ENCODE measurements at regions not wholly inside any gene's neighbourhood (a gene's known extent, or its start where the extent isn't known, plus 50 kb on each side); places are given as distances from the start of the nearest gene placed in this dataset.

DNA sequence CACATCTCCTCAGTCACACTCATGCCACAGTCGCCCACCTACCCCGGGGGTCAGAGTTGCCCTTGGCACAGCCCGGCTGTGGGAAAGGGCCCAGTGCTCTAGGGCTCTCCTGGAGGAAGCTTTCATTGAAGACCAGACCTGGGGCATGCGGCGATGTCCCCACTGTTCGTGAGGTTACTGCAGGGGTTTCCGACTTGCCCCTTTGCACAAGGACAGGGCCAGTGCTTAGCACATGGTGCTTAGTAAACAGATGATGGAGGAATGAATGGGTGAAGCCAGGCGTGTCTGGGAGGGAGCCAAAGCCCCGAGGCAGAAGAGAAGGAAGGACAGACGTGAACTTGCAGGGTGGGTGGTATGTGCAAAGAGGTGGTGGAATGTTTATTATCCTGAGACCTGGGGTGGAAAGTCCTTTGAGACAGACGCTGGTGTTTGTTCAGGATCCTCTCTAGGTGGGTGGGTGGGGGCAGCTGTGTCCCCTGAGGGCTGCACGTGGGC, 205.9 kb upstream of the ARL4C start:
- TF ChIP-seq, protein P1, sequence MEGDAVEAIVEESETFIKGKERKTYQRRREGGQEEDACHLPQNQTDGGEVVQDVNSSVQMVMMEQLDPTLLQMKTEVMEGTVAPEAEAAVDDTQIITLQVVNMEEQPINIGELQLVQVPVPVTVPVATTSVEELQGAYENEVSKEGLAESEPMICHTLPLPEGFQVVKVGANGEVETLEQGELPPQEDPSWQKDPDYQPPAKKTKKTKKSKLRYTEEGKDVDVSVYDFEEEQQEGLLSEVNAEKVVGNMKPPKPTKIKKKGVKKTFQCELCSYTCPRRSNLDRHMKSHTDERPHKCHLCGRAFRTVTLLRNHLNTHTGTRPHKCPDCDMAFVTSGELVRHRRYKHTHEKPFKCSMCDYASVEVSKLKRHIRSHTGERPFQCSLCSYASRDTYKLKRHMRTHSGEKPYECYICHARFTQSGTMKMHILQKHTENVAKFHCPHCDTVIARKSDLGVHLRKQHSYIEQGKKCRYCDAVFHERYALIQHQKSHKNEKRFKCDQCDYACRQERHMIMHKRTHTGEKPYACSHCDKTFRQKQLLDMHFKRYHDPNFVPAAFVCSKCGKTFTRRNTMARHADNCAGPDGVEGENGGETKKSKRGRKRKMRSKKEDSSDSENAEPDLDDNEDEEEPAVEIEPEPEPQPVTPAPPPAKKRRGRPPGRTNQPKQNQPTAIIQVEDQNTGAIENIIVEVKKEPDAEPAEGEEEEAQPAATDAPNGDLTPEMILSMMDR (IDR thresholded peaks at IDR 0.05; ENCODE audit: poor library complexity, severe bottlenecking) = no peak
- TF ChIP-seq EP300 (conservative IDR thresholded peaks at IDR 0.05; ENCODE audit: poor library complexity, severe bottlenecking) (no peak), SMC3 (conservative IDR thresholded peaks at IDR 0.05; ENCODE audit: poor library complexity) (no peak), EZH2 (IDR thresholded peaks at IDR 0.05; ENCODE audit: borderline replicate concordance, insufficient read depth, low read length, poor library complexity, severe bottlenecking) (no peak), TAF1 (IDR thresholded peaks at IDR 0.05; ENCODE audit: low read depth) (no peak), POLR2AphosphoS5 (IDR thresholded peaks at IDR 0.05) (no peak), MXI1 (conservative IDR thresholded peaks at IDR 0.05; ENCODE audit: poor library complexity, severe bottlenecking) (no peak), RAD21 (conservative IDR thresholded peaks at IDR 0.05) (no peak)
- TF ChIP-seq, protein P2, sequence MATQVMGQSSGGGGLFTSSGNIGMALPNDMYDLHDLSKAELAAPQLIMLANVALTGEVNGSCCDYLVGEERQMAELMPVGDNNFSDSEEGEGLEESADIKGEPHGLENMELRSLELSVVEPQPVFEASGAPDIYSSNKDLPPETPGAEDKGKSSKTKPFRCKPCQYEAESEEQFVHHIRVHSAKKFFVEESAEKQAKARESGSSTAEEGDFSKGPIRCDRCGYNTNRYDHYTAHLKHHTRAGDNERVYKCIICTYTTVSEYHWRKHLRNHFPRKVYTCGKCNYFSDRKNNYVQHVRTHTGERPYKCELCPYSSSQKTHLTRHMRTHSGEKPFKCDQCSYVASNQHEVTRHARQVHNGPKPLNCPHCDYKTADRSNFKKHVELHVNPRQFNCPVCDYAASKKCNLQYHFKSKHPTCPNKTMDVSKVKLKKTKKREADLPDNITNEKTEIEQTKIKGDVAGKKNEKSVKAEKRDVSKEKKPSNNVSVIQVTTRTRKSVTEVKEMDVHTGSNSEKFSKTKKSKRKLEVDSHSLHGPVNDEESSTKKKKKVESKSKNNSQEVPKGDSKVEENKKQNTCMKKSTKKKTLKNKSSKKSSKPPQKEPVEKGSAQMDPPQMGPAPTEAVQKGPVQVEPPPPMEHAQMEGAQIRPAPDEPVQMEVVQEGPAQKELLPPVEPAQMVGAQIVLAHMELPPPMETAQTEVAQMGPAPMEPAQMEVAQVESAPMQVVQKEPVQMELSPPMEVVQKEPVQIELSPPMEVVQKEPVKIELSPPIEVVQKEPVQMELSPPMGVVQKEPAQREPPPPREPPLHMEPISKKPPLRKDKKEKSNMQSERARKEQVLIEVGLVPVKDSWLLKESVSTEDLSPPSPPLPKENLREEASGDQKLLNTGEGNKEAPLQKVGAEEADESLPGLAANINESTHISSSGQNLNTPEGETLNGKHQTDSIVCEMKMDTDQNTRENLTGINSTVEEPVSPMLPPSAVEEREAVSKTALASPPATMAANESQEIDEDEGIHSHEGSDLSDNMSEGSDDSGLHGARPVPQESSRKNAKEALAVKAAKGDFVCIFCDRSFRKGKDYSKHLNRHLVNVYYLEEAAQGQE (IDR thresholded peaks at IDR 0.05; ENCODE audit: borderline replicate concordance) = no peak
